PC-9 (cell line): ENCODE measurements at regions not wholly inside any gene's neighbourhood (a gene's known extent, or its start where the extent isn't known, plus 50 kb on each side); places are given as distances from the start of the nearest gene placed in this dataset.

Experiments used
- BruUV-seq: library from RNA; stranded (reverse); fragments of 400-500 nt; replicated peaks from 2 replicates; lab custom pipeline; 2021; lab: Mats Ljungman, UMichigan
- CTCF ChIA-PET: fragments of 300-600 bp; sonication (Branson Sonifier 250); formaldehyde crosslinking; loops from one replicate; lab custom pipeline; 2022; ENCODE audit warnings: antibody characterized with exemption; lab: Charles Lee
- POLR2A ChIA-PET: fragments of 300-600 bp; sonication (Branson Sonifier 250); formaldehyde crosslinking; loops from one replicate; lab custom pipeline; 2022; ENCODE audit warnings: antibody characterized with exemption; ENCODE audit not compliant: unreplicated experiment; lab: Charles Lee
- DNase-seq, 2 experiments: peaks; one replicate each; pipeline versions ENCODE4 v3.0.0 to v3.0.0-alpha.2; 2015 to 2022; ENCODE audit warnings: mixed read lengths in 1 of 2
- H2AFZ ChIP-seq: fragments of 200-600 bp; sonication (generic); 2 replicates; pipeline ENCODE4 v1.8.1; 2017; ENCODE audit warnings: antibody characterized with exemption
- H3F3A ChIP-seq: fragments of 200-600 bp; sonication (generic); 2 replicates; pipeline ENCODE4 v1.8.1; 2017; ENCODE audit warnings: antibody characterized with exemption, mild to moderate bottlenecking, low read depth; ENCODE audit not compliant: insufficient read depth
- H3K27ac ChIP-seq: fragments of 200-600 bp; sonication (generic); 2 replicates; pipeline ENCODE4 v1.6.1; 2016; ENCODE audit warnings: mixed run types
- H3K27me3 ChIP-seq: fragments of 200-600 bp; sonication (generic); 2 replicates; pipeline ENCODE4 v1.6.1; 2016; ENCODE audit warnings: low read depth, mixed run types; ENCODE audit not compliant: insufficient read depth
- H3K36me3 ChIP-seq: fragments of 200-600 bp; sonication (generic); 2 replicates; pipeline ENCODE4 v1.6.1; 2016; ENCODE audit warnings: low read depth, mixed run types
- H3K4me1 ChIP-seq: fragments of 200-600 bp; sonication (generic); replicated peaks from 2 replicates; pipeline ENCODE4 v1.6.1; 2016; ENCODE audit warnings: mixed run types; ENCODE audit not compliant: insufficient read depth
- H3K4me2 ChIP-seq: fragments of 200-600 bp; sonication (generic); 2 replicates; pipeline ENCODE4 v1.6.1; 2017; ENCODE audit warnings: mixed run types
- H3K4me3 ChIP-seq: fragments of 200-600 bp; sonication (generic); 2 replicates; pipeline ENCODE4 v1.6.1; 2016; ENCODE audit warnings: mixed run types
- H3K79me2 ChIP-seq: fragments of 200-600 bp; sonication (generic); 2 replicates; pipeline ENCODE4 v1.6.1; 2017; ENCODE audit warnings: low read depth, mixed run types
- H3K9me2 ChIP-seq: fragments of 200-600 bp; sonication (generic); 2 replicates; pipeline ENCODE4 v1.8.1; 2017; ENCODE audit warnings: mild to moderate bottlenecking; ENCODE audit not compliant: insufficient read depth
- H3K9me3 ChIP-seq: fragments of 200-600 bp; sonication (generic); 2 replicates; pipeline ENCODE4 v1.8.1; 2016; ENCODE audit warnings: low read depth; ENCODE audit not compliant: insufficient read depth
- H4K20me1 ChIP-seq: fragments of 200-600 bp; sonication (generic); 2 replicates; pipeline ENCODE4 v1.8.1; 2017; ENCODE audit not compliant: insufficient read depth
- CTCF ChIP-seq: fragments of 200-600 bp; sonication (generic); conservative IDR thresholded peaks from 2 replicates; pipeline ENCODE4 v1.6.1; 2017; ENCODE audit warnings: mixed run types, antibody characterized with exemption, mild to moderate bottlenecking, moderate library complexity
- EZH2 ChIP-seq: fragments of 200-600 bp; sonication (generic); IDR thresholded peaks from 2 replicates; pipeline ENCODE4 v1.8.0; 2017; ENCODE audit warnings: antibody characterized with exemption, low read depth
- intact Hi-C: fragments of 100-400 bp; cut with micrococcal nuclease; formaldehyde crosslinking; loops from one replicate; pipeline ENCODE4 v1.10.0; 2022; ENCODE audit not compliant: unreplicated experiment

- no peak for TF ChIP-seq EZH2
- no peak for TF ChIP-seq CTCF
- BruUV-seq, result no TSS peak
- no peak overlapping the region for H2AFZ ChIP-seq
- intact Hi-C loops, result no loop called here
- no peaks in the 10 kb centered on the region for H3K27me3 ChIP-seq
- no peak overlapping the region for H3K4me3 ChIP-seq
- no peak overlapping the region for H3K4me2 ChIP-seq
- POLR2A ChIA-PET, result no interaction called here
- H3K9me3 ChIP-seq, result no peaks in the 10 kb centered on the region
- H3K27ac ChIP-seq, result no peak overlapping the region
- no peaks in the 10 kb centered on the region for H3K4me1 ChIP-seq
- H3K9me2 ChIP-seq, result no peaks in the 10 kb centered on the region
- no peaks in the 10 kb centered on the region for H4K20me1 ChIP-seq
- DNase-seq, result no peak
- H3K36me3 ChIP-seq, result no peaks in the 10 kb centered on the region
- no peaks in the 10 kb centered on the region for H3K79me2 ChIP-seq
- CTCF ChIA-PET, result no interaction called here
- no peaks in the 10 kb centered on the region for H3F3A ChIP-seq
These were observed 82.6 kb upstream of the AUTS2 start for GRCh38 chr7:69515495-69516212.

DNA sequence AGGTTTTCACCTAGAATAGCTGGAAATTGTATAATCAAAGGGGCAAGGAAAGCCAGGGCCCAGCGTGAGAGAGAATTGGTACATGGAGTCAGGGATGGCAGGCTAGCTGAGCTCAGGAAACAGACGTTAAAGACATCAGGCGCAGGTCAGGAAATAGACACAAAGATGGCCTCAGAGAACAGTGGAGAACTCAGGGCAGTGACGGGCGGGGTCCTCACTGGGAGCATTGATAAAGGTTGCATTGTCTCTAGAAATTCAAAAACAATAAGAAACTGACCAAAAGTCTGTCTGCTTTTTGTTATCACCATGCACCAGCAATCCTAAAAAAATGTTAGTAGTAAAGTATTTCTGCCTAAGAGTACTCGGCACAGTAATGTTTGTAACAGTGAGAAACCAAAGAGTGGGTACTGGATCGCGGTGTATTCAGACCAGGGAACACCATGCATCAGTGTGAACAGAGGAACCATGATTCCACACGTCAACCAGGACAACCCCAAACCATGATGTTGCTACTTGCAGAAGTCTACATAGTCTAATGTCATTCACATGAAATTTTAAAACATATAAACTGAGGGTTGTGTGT lies 81.9 kb upstream of the AUTS2 start:
- TF ChIP-seq EZH2 (no peak), CTCF (no peak)
- DNase-seq, result no peak
- no peak overlapping the region for H3K4me2 ChIP-seq
- H3K79me2 ChIP-seq, result no peaks in the 10 kb centered on the region
- H3K27ac ChIP-seq, result no peak overlapping the region
- H3K4me3 ChIP-seq, result no peak overlapping the region
- H3K9me2 ChIP-seq, result no peaks in the 10 kb centered on the region
- ChIA-PET CTCF (no interaction called here), POLR2A (no interaction called here)
- no peaks in the 10 kb centered on the region for H3K36me3 ChIP-seq
- intact Hi-C loops, result no loop called here
- no peaks in the 10 kb centered on the region for H3K9me3 ChIP-seq
- no peaks in the 10 kb centered on the region for H3K4me1 ChIP-seq
- H3K27me3 ChIP-seq, result no peaks in the 10 kb centered on the region
- H2AFZ ChIP-seq, result no peak overlapping the region
- no peaks in the 10 kb centered on the region for H3F3A ChIP-seq
- BruUV-seq, result no TSS peak
- H4K20me1 ChIP-seq, result no peaks in the 10 kb centered on the region

GRCh38 chr7:69517985-69518704 lies 80.1 kb upstream of the AUTS2 start:
- TF ChIP-seq CTCF (no peak), EZH2 (no peak)
- intact Hi-C loops, result no loop called here
- no peaks in the 10 kb centered on the region for H3K79me2 ChIP-seq
- H3K9me3 ChIP-seq, result no peaks in the 10 kb centered on the region
- H3K9me2 ChIP-seq, result no peaks in the 10 kb centered on the region
- H3F3A ChIP-seq, result no peaks in the 10 kb centered on the region
- H3K4me2 ChIP-seq, result no peak overlapping the region
- BruUV-seq, result no TSS peak
- no peak overlapping the region for H3K4me3 ChIP-seq
- CTCF ChIA-PET, result no interaction called here
- H2AFZ ChIP-seq, result no peak overlapping the region
- H3K27me3 ChIP-seq, result no peaks in the 10 kb centered on the region
- no peak for DNase-seq
- H3K4me1 ChIP-seq, result no peaks in the 10 kb centered on the region
- no peaks in the 10 kb centered on the region for H3K36me3 ChIP-seq
- H4K20me1 ChIP-seq, result no peaks in the 10 kb centered on the region
- POLR2A ChIA-PET, result no interaction called here
- no peak overlapping the region for H3K27ac ChIP-seq
